SHP77 (cell line): ENCODE measurements at regions not wholly inside any gene's neighbourhood (a gene's known extent, or its start where the extent isn't known, plus 50 kb on each side); places are given as distances from the start of the nearest gene placed in this dataset.
"Not testable (repeated sequence)": the region's sequence is repeated elsewhere in the genome, so short reads cannot be mapped to it uniquely, and the experiment has no call there.

Experiments
- DNase-seq, 2 experiments: peaks; one replicate each; lab custom pipeline; 2025; lab: John Stamatoyannopoulos, UW

GRCh38 chr5:17083276-17083675 lies 134.2 kb upstream of the BASP1 start:
- DNase-seq = not testable (repeated sequence)

- no peak for DNase-seq
These were observed 130.4 kb upstream of the BASP1 start for GRCh38 chr5:17087035-17087434.

- no peak for DNase-seq
These were observed 129.4 kb upstream of the BASP1 start for GRCh38 chr5:17088051-17088450.

GRCh38 chr5:17089001-17089400 lies 128.4 kb upstream of the BASP1 start:
- DNase-seq = no peak

GRCh38 chr5:17089690-17090089 lies 127.7 kb upstream of the BASP1 start:
- DNase-seq = no peak

GRCh38 chr5:17090839-17091238 lies 126.6 kb upstream of the BASP1 start:
- no peak for DNase-seq

GRCh38 chr5:17094830-17095229 lies 122.6 kb upstream of the BASP1 start:
- no peak for DNase-seq

- no peak for DNase-seq
These were observed 120.3 kb upstream of the BASP1 start for GRCh38 chr5:17096952-17097695.

GRCh38 chr5:17099946-17100345 lies 117.5 kb upstream of the BASP1 start:
- no peak for DNase-seq

GRCh38 chr5:17103461-17103860 lies 114.0 kb upstream of the BASP1 start:
- no peak for DNase-seq

GRCh38 chr5:17105744-17106418 lies 111.5 kb upstream of the BASP1 start:
- no peak for DNase-seq

GRCh38 chr5:17106521-17106920 lies 110.9 kb upstream of the BASP1 start:
- DNase-seq = no peak

GRCh38 chr5:17112091-17112716 lies 105.2 kb upstream of the BASP1 start:
- not testable (repeated sequence) for DNase-seq

GRCh38 chr5:17113174-17113958 lies 104.1 kb upstream of the BASP1 start:
- no peak for DNase-seq

GRCh38 chr5:17114233-17114632 lies 103.2 kb upstream of the BASP1 start:
- no peak for DNase-seq

- no peak for DNase-seq
These were observed 102.5 kb upstream of the BASP1 start for GRCh38 chr5:17114715-17115599.

GRCh38 chr5:17115855-17116254 lies 101.6 kb upstream of the BASP1 start:
- no peak for DNase-seq

GRCh38 chr5:17118631-17119030 lies 98.8 kb upstream of the BASP1 start:
- DNase-seq = peak in 1 of 2 experiments; percentile 45

- DNase-seq = no peak
These were observed 97.2 kb upstream of the BASP1 start for GRCh38 chr5:17120209-17120608.

- DNase-seq = no peak
These were observed 95.7 kb upstream of the BASP1 start for GRCh38 chr5:17121776-17122175.

GRCh38 chr5:17123010-17123409 lies 94.4 kb upstream of the BASP1 start:
- DNase-seq = no peak
